ENCODE measurements at regions not wholly inside any gene's neighbourhood (a gene's known extent, or its start where the extent isn't known, plus 50 kb on each side); places are given as distances from the start of the nearest gene placed in this dataset.

DNA sequence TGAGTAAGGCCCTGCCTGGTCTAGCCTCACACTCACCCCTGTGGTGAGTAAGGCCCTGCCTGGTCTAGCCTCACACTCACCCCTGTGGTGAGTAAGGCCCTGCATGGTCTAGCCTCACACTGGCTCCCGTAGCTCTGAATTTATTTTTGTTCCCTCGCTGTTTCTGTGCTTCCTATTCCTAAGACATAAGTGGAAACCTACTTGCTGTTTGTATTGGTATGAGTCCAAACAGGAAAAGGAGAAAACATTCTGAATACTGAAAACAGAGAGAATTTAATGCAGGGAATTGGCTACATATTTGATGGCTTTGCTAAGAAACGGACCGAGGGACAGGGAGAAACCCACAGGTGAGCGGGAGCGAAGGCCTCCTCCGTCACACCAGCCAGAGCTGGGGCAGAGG is 267.8 kb downstream of the FOXL1 start:
- ATAC-seq (no peak), DNase-seq (ENCODE audit: low read depth in 1 of 2, low spot score in 1 of 2) (no peak), FAIRE-seq (no peak)
- WGBS (ENCODE audit: missing lambda C conversion rate), result 88% methylated on average over 7 of the region's 7 CpGs
- no peak overlapping the region for H3K4me3 ChIP-seq
- no peaks in the 10 kb centered on the region for H3K4me1 ChIP-seq
- TF ChIP-seq RFX5 (IDR thresholded peaks at IDR 0.05), result no peak
- TF ChIP-seq HOXA7 (CRISPR knock-in tag; IDR thresholded peaks at IDR 0.05), result no peak
- no peak for TF ChIP-seq HDAC2 (IDR thresholded peaks at IDR 0.05)
- TF ChIP-seq EHF (CRISPR knock-in tag; IDR thresholded peaks at IDR 0.05), result no peak
- no peak for TF ChIP-seq MYC (IDR thresholded peaks at IDR 0.05; ENCODE audit: borderline replicate concordance, low read length)
- no peak for TF ChIP-seq ZFP36 (IDR thresholded peaks at IDR 0.05; ENCODE audit: borderline replicate concordance, partially characterized antibody)
- no peak for TF ChIP-seq RCOR1 (IDR thresholded peaks at IDR 0.05; ENCODE audit: low read depth, low read length)
- no peak for TF ChIP-seq MAFK (IDR thresholded peaks at IDR 0.05; ENCODE audit: partially characterized antibody)
- TF ChIP-seq PHF8 (IDR thresholded peaks at IDR 0.05; ENCODE audit: borderline replicate concordance, low read depth), result no peak
- TF ChIP-seq, protein P1, sequence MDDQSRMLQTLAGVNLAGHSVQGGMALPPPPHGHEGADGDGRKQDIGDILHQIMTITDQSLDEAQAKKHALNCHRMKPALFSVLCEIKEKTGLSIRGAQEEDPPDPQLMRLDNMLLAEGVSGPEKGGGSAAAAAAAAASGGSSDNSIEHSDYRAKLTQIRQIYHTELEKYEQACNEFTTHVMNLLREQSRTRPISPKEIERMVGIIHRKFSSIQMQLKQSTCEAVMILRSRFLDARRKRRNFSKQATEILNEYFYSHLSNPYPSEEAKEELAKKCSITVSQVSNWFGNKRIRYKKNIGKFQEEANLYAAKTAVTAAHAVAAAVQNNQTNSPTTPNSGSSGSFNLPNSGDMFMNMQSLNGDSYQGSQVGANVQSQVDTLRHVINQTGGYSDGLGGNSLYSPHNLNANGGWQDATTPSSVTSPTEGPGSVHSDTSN (IDR thresholded peaks at IDR 0.05), result no peak
- TF ChIP-seq CTCF (IDR thresholded peaks at IDR 0.05), result no peak
- no peak for TF ChIP-seq CEBPB (IDR thresholded peaks at IDR 0.05)
- H3K9me3 ChIP-seq, result no peaks in the 10 kb centered on the region
- ChIA-PET POLR2A (no interaction called here), CTCF (no interaction called here)
- no peak overlapping the region for H3K4me2 ChIP-seq
- H3K27ac ChIP-seq, result no peak overlapping the region

DNA sequence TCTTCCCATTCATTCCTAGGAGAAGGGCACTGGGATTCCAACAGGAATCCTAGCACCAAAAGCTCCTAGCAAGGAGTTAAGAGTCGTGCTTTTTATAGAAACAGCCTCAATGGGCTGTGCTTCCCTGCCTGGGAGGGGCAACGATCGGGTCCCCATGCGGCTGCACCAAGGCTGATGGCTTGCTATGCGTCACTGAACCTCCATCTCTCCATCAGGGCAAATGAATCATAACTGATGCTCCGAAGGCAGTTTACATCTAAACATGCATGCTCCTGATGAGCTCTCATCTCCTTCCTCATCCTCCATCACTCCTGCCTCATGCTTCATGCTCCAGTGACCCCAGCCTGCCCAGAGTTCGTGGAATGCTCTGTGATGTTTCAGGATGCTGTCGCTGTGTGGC is 270.5 kb downstream of the FOXL1 start:
- H3K4me3 ChIP-seq, result no peak overlapping the region
- no peak for DNase-seq (ENCODE audit: low read depth in 1 of 2, low spot score in 1 of 2)
- no peak overlapping the region for H3K27ac ChIP-seq
- FAIRE-seq, result no peak
- no peak overlapping the region for H3K4me2 ChIP-seq
- no peak for ATAC-seq
- no peaks in the 10 kb centered on the region for H3K4me1 ChIP-seq
- no peak for TF ChIP-seq EHMT2 (IDR thresholded peaks at IDR 0.05; ENCODE audit: low read depth)
- no peak for TF ChIP-seq SREBF2 (IDR thresholded peaks at IDR 0.05)
- TF ChIP-seq HEYL (CRISPR knock-in tag; IDR thresholded peaks at IDR 0.05), result no peak
- TF ChIP-seq CBX2 (IDR thresholded peaks at IDR 0.05; ENCODE audit: borderline replicate concordance, low read depth), result no peak
- TF ChIP-seq HOXB5 (CRISPR knock-in tag; IDR thresholded peaks at IDR 0.05), result no peak
- TF ChIP-seq CTCF (IDR thresholded peaks at IDR 0.05), result no peak
- TF ChIP-seq NR3C1 (IDR thresholded peaks at IDR 0.05), result no peak
- no peak for TF ChIP-seq CHD4 (IDR thresholded peaks at IDR 0.05; ENCODE audit: borderline replicate concordance)
- TF ChIP-seq TFCP2L1 (CRISPR knock-in tag; IDR thresholded peaks at IDR 0.05), result no peak
- CTCF ChIA-PET, result interaction anchor here (0.7 to 2.3 kb wide), 6 partner anchors 11 to 449 kb away, joined by 3 to 6 read pairs (median 3); no protein-coding TSS in a partner anchor
- POLR2A ChIA-PET, result no interaction called here
- no peaks in the 10 kb centered on the region for H3K9me3 ChIP-seq
- 45% methylated on average over 7 of the region's 8 CpGs for WGBS (ENCODE audit: missing lambda C conversion rate)

- Histone ChIP-seq H3K4me1 (peaks cover 10% of the 10 kb centered on the region), H3K4me2 (no peak overlapping the region), H3K27ac (no peak overlapping the region), H3K9me3 (no peaks in the 10 kb centered on the region), H3K4me3 (no peak overlapping the region)
- DNase-seq (ENCODE audit: low read depth in 1 of 2, low spot score in 1 of 2), result no peak
- no peak for FAIRE-seq
- POLR2A ChIA-PET, result no interaction called here
- CTCF ChIA-PET, result interaction anchor here (1.2 kb wide), 1 partner anchor 428 kb away, joined by 4 read pairs; no protein-coding TSS in a partner anchor
- TF ChIP-seq, protein P2, sequence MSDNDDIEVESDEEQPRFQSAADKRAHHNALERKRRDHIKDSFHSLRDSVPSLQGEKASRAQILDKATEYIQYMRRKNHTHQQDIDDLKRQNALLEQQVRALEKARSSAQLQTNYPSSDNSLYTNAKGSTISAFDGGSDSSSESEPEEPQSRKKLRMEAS (IDR thresholded peaks at IDR 0.05), result no peak
- no peak for TF ChIP-seq ZSCAN20 (CRISPR knock-in tag; IDR thresholded peaks at IDR 0.05)
- no peak for TF ChIP-seq HEYL (CRISPR knock-in tag; IDR thresholded peaks at IDR 0.05)
- TF ChIP-seq PHF8 (IDR thresholded peaks at IDR 0.05; ENCODE audit: borderline replicate concordance, low read depth), result no peak
- no peak for TF ChIP-seq BHLHE40 (IDR thresholded peaks at IDR 0.05; ENCODE audit: low read depth, low read length)
- TF ChIP-seq, protein P3, sequence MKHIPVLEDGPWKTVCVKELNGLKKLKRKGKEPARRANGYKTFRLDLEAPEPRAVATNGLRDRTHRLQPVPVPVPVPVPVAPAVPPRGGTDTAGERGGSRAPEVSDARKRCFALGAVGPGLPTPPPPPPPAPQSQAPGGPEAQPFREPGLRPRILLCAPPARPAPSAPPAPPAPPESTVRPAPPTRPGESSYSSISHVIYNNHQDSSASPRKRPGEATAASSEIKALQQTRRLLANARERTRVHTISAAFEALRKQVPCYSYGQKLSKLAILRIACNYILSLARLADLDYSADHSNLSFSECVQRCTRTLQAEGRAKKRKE (CRISPR knock-in tag; IDR thresholded peaks at IDR 0.05; ENCODE audit: low read depth), result no peak
- TF ChIP-seq EHF (CRISPR knock-in tag; IDR thresholded peaks at IDR 0.05), result no peak
- TF ChIP-seq RARB (CRISPR knock-in tag; IDR thresholded peaks at IDR 0.05), result no peak
- ATAC-seq, result no peak
- WGBS (ENCODE audit: missing lambda C conversion rate), result 84% methylated on average over 12 of the region's 12 CpGs
These were observed 272.3 kb downstream of the FOXL1 start for GRCh38 chr16:86850670-86851069.

All from A549 (cell line).